ENCODE measurements at regions not wholly inside any gene's neighbourhood (a gene's known extent, or its start where the extent isn't known, plus 50 kb on each side); places are given as distances from the start of the nearest gene placed in this dataset.
A peak's percentile ranks its signal among the peaks of the same experiment; 100 is the strongest.

DNA sequence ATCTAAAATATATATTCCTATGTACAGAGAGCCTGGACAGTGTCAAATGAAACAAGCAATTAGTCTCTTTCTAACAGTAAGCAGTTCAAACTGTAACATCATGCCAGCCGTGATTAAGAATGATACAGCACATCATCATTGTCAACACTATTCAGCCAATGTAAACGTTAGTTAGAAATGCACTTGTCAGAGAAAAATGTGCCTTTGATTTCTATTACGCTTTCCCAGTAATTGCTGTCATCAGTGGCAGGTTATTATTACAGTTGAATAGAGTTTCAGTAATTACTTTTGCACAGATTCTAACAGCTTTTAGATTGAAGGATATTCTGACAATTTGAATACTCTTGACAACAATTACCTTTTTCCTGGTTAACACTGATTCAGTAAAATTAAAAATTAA lies 1007.1 kb downstream of the SH3BGRL start:
- no peak for DNase-seq (ENCODE audit: low read depth, low spot score)
- in situ Hi-C loops (cut with HindIII; ENCODE audit: low sequenced_read_pairs), result no loop called here
- no peak overlapping the region for H3K4me3 ChIP-seq (ENCODE audit: low read depth, low read length)
- TF ChIP-seq, protein P1, sequence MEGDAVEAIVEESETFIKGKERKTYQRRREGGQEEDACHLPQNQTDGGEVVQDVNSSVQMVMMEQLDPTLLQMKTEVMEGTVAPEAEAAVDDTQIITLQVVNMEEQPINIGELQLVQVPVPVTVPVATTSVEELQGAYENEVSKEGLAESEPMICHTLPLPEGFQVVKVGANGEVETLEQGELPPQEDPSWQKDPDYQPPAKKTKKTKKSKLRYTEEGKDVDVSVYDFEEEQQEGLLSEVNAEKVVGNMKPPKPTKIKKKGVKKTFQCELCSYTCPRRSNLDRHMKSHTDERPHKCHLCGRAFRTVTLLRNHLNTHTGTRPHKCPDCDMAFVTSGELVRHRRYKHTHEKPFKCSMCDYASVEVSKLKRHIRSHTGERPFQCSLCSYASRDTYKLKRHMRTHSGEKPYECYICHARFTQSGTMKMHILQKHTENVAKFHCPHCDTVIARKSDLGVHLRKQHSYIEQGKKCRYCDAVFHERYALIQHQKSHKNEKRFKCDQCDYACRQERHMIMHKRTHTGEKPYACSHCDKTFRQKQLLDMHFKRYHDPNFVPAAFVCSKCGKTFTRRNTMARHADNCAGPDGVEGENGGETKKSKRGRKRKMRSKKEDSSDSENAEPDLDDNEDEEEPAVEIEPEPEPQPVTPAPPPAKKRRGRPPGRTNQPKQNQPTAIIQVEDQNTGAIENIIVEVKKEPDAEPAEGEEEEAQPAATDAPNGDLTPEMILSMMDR (IDR thresholded peaks at IDR 0.05; ENCODE audit: low read depth, low read length), result no peak

DNA sequence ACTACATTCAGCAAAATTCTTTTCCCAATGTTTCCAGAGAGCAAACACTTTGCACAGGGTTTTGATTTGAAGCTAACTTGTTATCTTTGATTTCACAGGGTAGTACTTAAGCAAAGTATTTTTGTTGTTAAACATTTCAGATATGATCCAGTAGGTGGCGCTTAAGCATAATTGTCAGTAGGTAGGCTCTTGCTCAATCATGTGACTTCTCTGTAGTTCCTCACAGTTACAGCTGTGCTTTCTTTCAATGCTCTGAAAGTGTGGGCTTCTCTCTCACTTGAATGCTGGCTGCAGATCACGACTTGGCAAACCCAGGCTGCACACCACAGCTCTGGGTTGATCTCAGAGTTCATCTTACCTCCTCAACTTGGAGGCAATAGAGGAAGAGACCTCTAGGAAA lies 1016.5 kb downstream of the SH3BGRL start:
- DNase-seq (ENCODE audit: low read depth, low spot score), result no peak
- in situ Hi-C loops (cut with HindIII; ENCODE audit: low sequenced_read_pairs), result no loop called here
- H3K4me3 ChIP-seq (ENCODE audit: low read depth, low read length), result no peak overlapping the region
- TF ChIP-seq, protein P1 (IDR thresholded peaks at IDR 0.05; ENCODE audit: low read depth, low read length), result no peak

DNA sequence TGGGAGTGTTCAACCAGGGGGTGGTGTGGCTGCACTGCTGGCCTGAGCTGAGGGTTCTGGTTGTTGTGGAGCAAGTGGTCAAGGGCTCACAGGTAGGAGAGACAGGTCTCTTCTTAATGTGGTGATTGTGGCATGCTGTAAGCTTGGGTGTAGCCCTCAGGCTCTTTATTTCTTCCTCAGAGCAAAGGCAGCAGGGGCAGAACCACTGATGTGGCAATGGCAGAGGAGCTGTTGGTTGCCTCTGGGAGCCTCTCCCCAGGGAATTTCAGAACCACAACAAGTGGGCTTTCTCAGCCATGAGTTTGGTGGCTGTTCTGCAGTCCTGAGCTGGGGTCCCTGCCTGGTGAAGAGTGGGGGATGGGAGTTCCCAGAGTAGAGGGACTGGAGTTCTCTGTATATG lies 1017.2 kb downstream of the SH3BGRL start:
- H3K4me3 ChIP-seq (ENCODE audit: low read depth, low read length), result no peak overlapping the region
- in situ Hi-C loops (cut with HindIII; ENCODE audit: low sequenced_read_pairs), result no loop called here
- no peak for DNase-seq (ENCODE audit: low read depth, low spot score)
- TF ChIP-seq, protein P1 (IDR thresholded peaks at IDR 0.05; ENCODE audit: low read depth, low read length), result no peak

DNA sequence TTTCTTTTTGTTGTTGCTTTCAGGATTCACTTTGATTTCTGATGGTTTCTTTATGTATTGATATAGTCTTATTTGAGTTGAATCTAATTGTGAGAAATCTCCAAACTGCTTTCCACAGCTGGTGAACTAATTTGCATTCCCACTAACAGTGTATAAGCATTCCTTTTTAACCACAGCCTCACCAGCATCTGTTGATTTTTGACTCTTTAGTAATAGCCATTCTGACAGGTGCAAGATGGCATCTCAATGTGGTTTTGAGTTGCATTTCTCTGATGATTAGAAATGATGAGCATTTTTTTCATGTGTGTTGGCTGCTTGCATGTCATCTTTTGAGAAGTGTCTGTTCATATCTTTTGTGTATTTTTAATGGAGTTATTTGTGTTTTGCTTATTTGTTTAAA lies 1023.1 kb downstream of the SH3BGRL start:
- no peak for DNase-seq (ENCODE audit: low read depth, low spot score)
- TF ChIP-seq, protein P1 (IDR thresholded peaks at IDR 0.05; ENCODE audit: low read depth, low read length), result no peak
- no peak overlapping the region for H3K4me3 ChIP-seq (ENCODE audit: low read depth, low read length)
- in situ Hi-C loops (cut with HindIII; ENCODE audit: low sequenced_read_pairs), result no loop called here

DNA sequence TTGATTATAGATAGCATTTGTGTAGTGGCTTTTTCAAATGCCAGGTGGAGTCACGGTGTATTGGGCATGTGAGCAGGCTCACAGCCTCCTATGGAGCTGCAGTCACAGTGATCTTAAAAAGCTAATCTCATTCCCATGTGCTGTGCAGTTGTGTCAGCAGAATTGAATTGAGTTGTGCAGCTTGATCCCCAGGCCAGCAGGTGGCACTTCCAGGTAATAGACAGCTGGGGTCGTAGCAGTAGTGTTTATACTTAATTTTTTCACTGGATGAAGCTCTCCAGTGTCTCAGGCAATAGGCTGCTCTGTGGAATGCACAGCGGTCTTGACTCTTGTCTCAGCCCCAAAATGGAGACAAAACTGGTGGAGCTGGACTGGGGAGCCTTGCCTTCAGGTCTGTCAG lies 1028.1 kb downstream of the SH3BGRL start:
- no peak overlapping the region for H3K4me3 ChIP-seq (ENCODE audit: low read depth, low read length)
- no peak for DNase-seq (ENCODE audit: low read depth, low spot score)
- in situ Hi-C loops (cut with HindIII; ENCODE audit: low sequenced_read_pairs), result no loop called here
- TF ChIP-seq, protein P1 (IDR thresholded peaks at IDR 0.05; ENCODE audit: low read depth, low read length), result no peak

DNA sequence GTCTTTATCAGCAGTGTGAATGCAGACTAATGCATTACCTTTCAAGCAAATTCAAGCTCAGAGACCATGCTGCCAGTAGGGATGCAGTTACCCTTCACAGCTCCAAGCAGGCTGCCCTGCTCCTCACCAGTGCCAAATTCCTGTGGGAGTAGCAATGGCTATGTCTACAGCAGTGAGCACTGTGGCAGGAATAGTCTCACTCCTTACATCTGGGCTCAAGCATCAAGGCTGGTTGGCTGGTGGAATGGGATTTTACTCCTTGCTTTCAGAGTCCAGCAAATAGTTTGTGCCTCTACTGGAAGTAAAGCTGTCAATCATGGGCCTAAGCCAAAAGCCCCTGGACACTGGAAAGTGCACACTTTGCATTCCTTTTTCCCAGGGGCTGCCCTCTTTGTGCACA lies 1030.8 kb downstream of the SH3BGRL start:
- in situ Hi-C loops (cut with HindIII; ENCODE audit: low sequenced_read_pairs), result no loop called here
- TF ChIP-seq, protein P1 (IDR thresholded peaks at IDR 0.05; ENCODE audit: low read depth, low read length), result no peak

DNA sequence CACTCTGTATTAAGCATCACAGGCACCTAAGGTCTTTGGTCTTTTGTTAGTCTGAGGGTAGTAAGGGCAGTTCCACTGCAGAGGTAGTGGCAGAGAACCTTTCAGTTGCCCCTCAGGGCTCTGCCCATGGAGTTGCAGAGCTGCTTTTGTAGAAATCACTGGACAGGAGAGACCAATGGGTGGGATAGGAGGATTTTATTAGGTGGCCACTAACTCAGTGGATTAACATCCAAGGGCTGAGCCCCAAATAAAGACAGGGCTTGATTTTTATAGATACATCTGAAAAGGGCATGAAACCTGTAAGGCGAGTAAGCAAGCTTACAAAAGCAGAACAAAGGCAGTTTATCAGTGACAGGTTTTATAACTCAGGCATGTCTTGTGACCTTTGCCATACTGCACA lies 1035.4 kb downstream of the SH3BGRL start:
- no peak overlapping the region for H3K4me3 ChIP-seq (ENCODE audit: low read depth, low read length)
- DNase-seq (ENCODE audit: low read depth, low spot score), result peak; percentile 6
- TF ChIP-seq, protein P1 (IDR thresholded peaks at IDR 0.05; ENCODE audit: low read depth, low read length), result no peak
- in situ Hi-C loops (cut with HindIII; ENCODE audit: low sequenced_read_pairs), result no loop called here

More for the DNA sequence above, 1030.8 kb downstream of the SH3BGRL start:
- no peak overlapping the region for H3K4me3 ChIP-seq (ENCODE audit: low read depth, low read length)
- DNase-seq (ENCODE audit: low read depth, low spot score), result no peak

Data from astrocyte of the spinal cord (primary cell).